GM12865 (cell line): ENCODE measurements at regions not wholly inside any gene's neighbourhood (a gene's known extent, or its start where the extent isn't known, plus 50 kb on each side); places are given as distances from the start of the nearest gene placed in this dataset.

Experiments
- DNase-seq: peaks from one replicate; pipeline ENCODE4 v3.0.0; 2010; ENCODE audit warnings: low read depth
- H3K4me3 ChIP-seq: 2 replicates; pipeline ENCODE4 v1.5.1; 2011; ENCODE audit warnings: mild to moderate bottlenecking, low read depth, low read length, control low read depth
- TF ChIP-seq, protein P1 (sequence below): IDR thresholded peaks from 2 replicates; pipeline ENCODE4 v1.5.1; 2011; ENCODE audit warnings: low read length, control low read depth, low read depth, inconsistent platforms; ENCODE audit not compliant: insufficient read depth; ENCODE audit errors: missing control alignments

DNA sequence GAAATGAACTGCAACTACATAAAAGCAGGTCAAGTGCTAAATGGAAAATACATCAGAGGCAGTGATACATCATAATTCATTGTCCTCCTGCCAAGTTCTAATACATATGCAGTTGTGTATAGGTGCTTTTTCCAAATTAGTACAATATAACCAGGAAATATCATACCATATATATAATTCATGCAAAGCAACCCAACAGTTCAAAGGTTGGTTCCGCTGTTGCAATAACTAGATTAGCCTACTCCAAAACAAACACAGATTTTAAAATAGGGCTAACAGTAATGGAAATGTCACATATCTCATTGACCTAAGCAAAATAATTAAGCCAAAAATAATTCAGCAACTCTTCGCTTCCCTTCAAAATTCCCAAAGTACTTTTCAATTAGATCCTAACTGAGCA, 88.9 kb upstream of the NEBL start:
- TF ChIP-seq, protein P1, sequence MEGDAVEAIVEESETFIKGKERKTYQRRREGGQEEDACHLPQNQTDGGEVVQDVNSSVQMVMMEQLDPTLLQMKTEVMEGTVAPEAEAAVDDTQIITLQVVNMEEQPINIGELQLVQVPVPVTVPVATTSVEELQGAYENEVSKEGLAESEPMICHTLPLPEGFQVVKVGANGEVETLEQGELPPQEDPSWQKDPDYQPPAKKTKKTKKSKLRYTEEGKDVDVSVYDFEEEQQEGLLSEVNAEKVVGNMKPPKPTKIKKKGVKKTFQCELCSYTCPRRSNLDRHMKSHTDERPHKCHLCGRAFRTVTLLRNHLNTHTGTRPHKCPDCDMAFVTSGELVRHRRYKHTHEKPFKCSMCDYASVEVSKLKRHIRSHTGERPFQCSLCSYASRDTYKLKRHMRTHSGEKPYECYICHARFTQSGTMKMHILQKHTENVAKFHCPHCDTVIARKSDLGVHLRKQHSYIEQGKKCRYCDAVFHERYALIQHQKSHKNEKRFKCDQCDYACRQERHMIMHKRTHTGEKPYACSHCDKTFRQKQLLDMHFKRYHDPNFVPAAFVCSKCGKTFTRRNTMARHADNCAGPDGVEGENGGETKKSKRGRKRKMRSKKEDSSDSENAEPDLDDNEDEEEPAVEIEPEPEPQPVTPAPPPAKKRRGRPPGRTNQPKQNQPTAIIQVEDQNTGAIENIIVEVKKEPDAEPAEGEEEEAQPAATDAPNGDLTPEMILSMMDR = no peak
- no peak for DNase-seq
- H3K4me3 ChIP-seq = no peak overlapping the region

DNA sequence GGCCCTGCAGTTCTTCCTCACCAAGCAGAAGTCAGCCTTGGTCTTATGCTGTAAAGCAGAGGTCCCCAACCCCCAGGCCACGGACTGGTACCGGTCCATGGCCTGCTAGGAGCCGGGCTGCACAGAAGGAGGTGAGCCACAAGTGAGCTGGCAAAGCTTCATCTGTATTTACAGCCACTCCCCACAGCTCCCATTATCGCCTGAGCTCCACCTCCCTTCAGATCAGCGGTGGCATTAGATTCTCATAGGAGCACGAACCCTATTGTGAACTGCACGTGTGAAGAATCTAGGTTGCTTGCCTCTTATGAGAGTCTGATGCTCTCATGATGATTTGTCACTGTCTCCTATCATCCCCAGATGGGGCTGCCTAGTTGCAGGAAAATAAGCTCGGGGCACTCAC, 87.6 kb upstream of the NEBL start:
- no peak for DNase-seq
- TF ChIP-seq, protein P1 = no peak
- no peak overlapping the region for H3K4me3 ChIP-seq

DNA sequence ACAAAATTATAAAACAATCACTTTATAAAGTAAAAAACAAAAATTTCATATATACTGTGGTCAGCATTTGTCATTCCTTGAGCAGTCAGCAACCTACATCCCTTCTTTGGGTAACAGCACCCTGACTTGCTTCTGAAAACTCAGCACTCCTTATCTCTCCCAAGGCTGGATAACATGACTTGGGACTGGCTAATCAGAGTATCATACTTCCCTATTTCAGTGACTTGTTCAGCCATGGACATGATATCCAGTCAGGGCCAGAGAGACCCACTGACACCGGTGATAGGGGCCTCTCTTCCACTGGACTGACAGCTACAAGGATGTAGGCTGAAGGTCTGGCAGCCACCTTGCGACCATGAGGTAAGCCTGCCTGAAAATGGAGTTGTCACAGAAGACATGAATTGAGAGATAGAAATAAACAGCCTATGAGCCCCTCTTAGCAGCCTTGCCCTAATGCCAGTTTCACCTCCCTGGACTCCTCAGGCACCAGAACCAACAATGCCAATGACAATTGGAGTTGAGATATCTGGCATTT, 84.4 kb upstream of the NEBL start:
- no peak for DNase-seq
- no peak overlapping the region for H3K4me3 ChIP-seq
- TF ChIP-seq, protein P1 = no peak

DNA sequence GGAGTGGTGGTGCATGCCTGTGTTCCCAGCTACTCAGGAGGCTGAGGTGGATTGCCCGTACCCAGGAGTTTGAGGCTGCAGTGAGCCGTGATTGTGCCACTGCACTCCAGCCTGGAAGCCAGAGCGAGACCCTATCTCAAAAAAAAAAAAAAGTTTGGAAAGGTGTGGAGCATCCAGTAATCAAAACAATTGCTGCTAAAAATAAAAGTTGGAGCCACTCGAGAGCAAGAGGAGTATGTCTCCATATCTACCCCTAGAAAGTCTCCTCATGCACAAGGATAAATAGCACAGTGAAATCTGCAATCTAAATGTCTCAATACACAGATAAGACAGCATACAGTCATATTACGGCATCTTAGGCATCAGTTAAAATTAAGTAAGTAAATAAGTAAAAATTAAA, 81.5 kb upstream of the NEBL start:
- TF ChIP-seq, protein P1 = no peak
- DNase-seq = no peak
- no peak overlapping the region for H3K4me3 ChIP-seq

DNA sequence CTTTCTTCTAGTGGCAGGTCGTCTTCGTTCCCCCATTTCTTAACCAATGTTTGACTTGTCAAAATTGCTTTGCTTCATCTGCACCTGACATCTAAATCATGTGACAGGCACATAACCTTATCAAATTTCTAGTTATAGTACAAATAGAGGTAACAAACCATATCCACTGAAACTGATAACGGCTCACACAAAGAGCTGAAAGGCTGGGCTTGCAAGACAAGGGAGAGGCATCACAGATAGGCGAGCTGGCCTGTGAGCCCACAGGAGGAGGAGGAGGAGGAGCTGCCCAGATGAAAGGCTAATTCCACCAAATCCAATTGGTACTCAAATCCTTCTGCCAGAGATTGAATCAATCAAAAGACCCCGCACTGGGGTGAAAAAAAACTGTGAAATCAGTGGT, 80.2 kb upstream of the NEBL start:
- no peak for DNase-seq
- TF ChIP-seq, protein P1 = no peak
- H3K4me3 ChIP-seq = no peak overlapping the region

DNA sequence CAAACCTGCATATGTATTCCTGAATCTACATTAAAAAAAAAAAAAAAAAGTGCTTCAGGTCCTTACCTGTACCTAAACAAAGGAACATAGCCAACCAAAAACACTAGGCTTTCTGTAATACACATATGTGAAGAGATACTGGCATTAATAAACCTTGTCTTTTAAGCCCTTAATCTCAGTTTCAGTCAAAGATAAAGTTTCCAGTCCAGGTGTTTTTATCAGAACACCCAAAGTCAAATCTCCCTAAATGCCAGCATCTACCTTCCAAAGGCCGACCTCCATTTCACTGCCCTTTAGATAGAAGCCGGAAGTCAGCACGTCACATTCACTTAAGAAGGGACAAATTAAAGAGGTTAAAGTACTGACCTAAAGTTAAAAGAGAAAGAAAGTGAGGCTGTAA, 79.8 kb upstream of the NEBL start:
- TF ChIP-seq, protein P1 = no peak
- no peak overlapping the region for H3K4me3 ChIP-seq
- DNase-seq = no peak

DNA sequence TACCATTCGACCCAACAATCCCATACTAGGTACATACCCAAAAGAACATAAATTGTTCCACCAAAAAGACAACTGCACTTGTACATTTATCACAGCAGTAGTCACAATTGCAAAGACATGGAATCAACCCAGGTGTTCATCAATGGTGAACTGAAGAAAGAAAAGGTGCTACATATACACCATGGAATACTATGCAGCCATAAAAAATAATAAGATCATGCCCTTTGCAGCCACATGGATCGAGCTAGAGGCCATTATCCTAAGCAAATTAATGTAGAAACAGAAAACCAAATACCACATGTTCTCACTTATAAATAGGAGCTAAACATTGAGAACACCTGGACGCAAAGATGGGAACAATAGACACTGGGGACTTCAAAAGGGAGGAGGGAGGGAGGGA, 79.3 kb upstream of the NEBL start:
- H3K4me3 ChIP-seq = no peak overlapping the region
- DNase-seq = no peak
- TF ChIP-seq, protein P1 = no peak
